Body of pancreas (tissue), 4 donors: ENCODE measurements at regions not wholly inside any gene's neighbourhood (a gene's known extent, or its start where the extent isn't known, plus 50 kb on each side); places are given as distances from the start of the nearest gene placed in this dataset.

ENCODE experiments used
- ATAC-seq: fragments of 150-250 bp; one replicate; pipeline ENCODE4 v1.9.1; 2016
- DNase-seq, 4 donors: peaks; one replicate each; pipeline ENCODE4 v3.0.0-alpha.2; 2019
- H3K27ac ChIP-seq, 4 donors: fragments of 200-600 bp; sonication (generic); 1 replicate in 3 of 4; 2 replicates in 1 of 4; pipeline versions ENCODE4 v1.5.1 to v1.6.1; 2016 to 2019; ENCODE audit warnings: mild to moderate bottlenecking in 1 of 4, mixed read lengths in 1 of 4, moderate library complexity in 1 of 4
- H3K27me3 ChIP-seq, 2 donors: fragments of 200-600 bp; sonication (generic); one replicate each; pipeline ENCODE4 v1.6.0; 2016; ENCODE audit warnings: mild to moderate bottlenecking in 1 of 2
- H3K36me3 ChIP-seq, 2 donors: fragments of 200-600 bp; sonication (generic); replicated peaks in 1 of 2; 2 replicates each; pipeline ENCODE4 v1.5.1; 2016; ENCODE audit warnings: low read depth in 2 of 2; ENCODE audit not compliant: insufficient read depth in 1 of 2
- H3K4me1 ChIP-seq: fragments of 200-600 bp; sonication (generic); one replicate; pipeline ENCODE4 v1.6.0; 2016
- H3K4me3 ChIP-seq, 2 donors: fragments of 200-600 bp; sonication (generic); 1 replicate in 1 of 2; 2 replicates in 1 of 2; pipeline ENCODE4 v1.5.1; 2016 to 2019
- H3K9me3 ChIP-seq, 3 donors: fragments of 200-600 bp; sonication (generic); 1 replicate in 2 of 3; 2 replicates in 1 of 3; pipeline ENCODE4 v1.5.1; 2016
- CTCF ChIP-seq, 7 experiments: fragments of 450-650 bp in 4 of 7; fragments of 200-600 bp in 3 of 7; sonication (generic) in 3 of 7; IDR thresholded peaks; one replicate each; pipeline ENCODE4 v1.5.1; 2016 to 2019; ENCODE audit warnings: antibody characterized with exemption in 7 of 7
- POLR2A ChIP-seq, 3 donors: fragments of 450-650 bp; IDR thresholded peaks; one replicate each; pipeline ENCODE4 v1.6.1; 2016; ENCODE audit warnings: antibody characterized with exemption in 3 of 3, mild to moderate bottlenecking in 2 of 3
- WGBS, 2 donors: methylation state at CpG; one replicate each; pipeline ENCODE4 v1.1.5; 2017; 5-methylcytosine and 5-hydroxymethylcytosine counted together
- intact Hi-C: fragments of 100-400 bp; cut with DNase I; formaldehyde crosslinking; loops from one replicate; pipeline ENCODE4 v1.15.1; 2023

- DNase-seq, result no peak
- H3K27ac ChIP-seq, result no peak overlapping the region
- no peak for TF ChIP-seq POLR2A (IDR thresholded peaks at IDR 0.05)
- no peak for TF ChIP-seq CTCF (IDR thresholded peaks at IDR 0.05)
- no peak overlapping the region for H3K4me3 ChIP-seq
- intact Hi-C loops, result no loop called here
- WGBS, 2 donors, result 37 to 38% methylated on average over 6 of the region's 6 CpGs
- H3K9me3 ChIP-seq, result no peaks in the 10 kb centered on the region
- H3K36me3 ChIP-seq, result no peaks in the 10 kb centered on the region
- H3K27me3 ChIP-seq, result no peaks in the 10 kb centered on the region
- H3K4me1 ChIP-seq, result no peaks in the 10 kb centered on the region
- no peak for ATAC-seq
These were observed 341.9 kb upstream of the PIK3C3 start for GRCh38 chr18:41613003-41613609.

GRCh38 chr18:41604964-41605363, 350.1 kb upstream of the PIK3C3 start:
- DNase-seq, result no peak
- H3K4me1 ChIP-seq, result no peaks in the 10 kb centered on the region

GRCh38 chr18:41602034-41602433, 353.0 kb upstream of the PIK3C3 start:
- no peak overlapping the region for H3K27ac ChIP-seq

More at GRCh38 chr18:41604964-41605363, 350.1 kb upstream of the PIK3C3 start:
- Histone ChIP-seq H3K27ac (no peak overlapping the region), H3K9me3 (no peaks in the 10 kb centered on the region), H3K4me3 (no peak overlapping the region), H3K36me3 (no peaks in the 10 kb centered on the region), H3K27me3 (no peaks in the 10 kb centered on the region)
- ATAC-seq, result no peak
- intact Hi-C loops, result no loop called here
- TF ChIP-seq CTCF (IDR thresholded peaks at IDR 0.05) (no peak), POLR2A (IDR thresholded peaks at IDR 0.05) (no peak)
- WGBS, 2 donors, result 47 to 61% methylated on average over 5 of the region's 5 CpGs

GRCh38 chr18:41600693-41601391, 354.2 kb upstream of the PIK3C3 start:
- ATAC-seq (no peak), DNase-seq (no peak)
- intact Hi-C loops, result no loop called here
- TF ChIP-seq POLR2A (IDR thresholded peaks at IDR 0.05) (no peak), CTCF (IDR thresholded peaks at IDR 0.05) (no peak)
- Histone ChIP-seq H3K27me3 (no peaks in the 10 kb centered on the region), H3K36me3 (no peaks in the 10 kb centered on the region), H3K4me3 (no peak overlapping the region), H3K27ac (no peak overlapping the region), H3K9me3 (no peaks in the 10 kb centered on the region), H3K4me1 (no peaks in the 10 kb centered on the region)
- WGBS, 2 donors, result 56 to 62% methylated on average over 3 of the region's 3 CpGs

More at GRCh38 chr18:41602034-41602433, 353.0 kb upstream of the PIK3C3 start:
- 62 to 66% methylated on average over 4 of the region's 4 CpGs for WGBS, 2 donors
- Histone ChIP-seq H3K36me3 (no peaks in the 10 kb centered on the region), H3K9me3 (no peaks in the 10 kb centered on the region), H3K27me3 (no peaks in the 10 kb centered on the region), H3K4me3 (no peak overlapping the region), H3K4me1 (no peaks in the 10 kb centered on the region)
- DNase-seq (no peak), ATAC-seq (no peak)
- TF ChIP-seq POLR2A (IDR thresholded peaks at IDR 0.05) (no peak), CTCF (IDR thresholded peaks at IDR 0.05) (no peak)
- intact Hi-C loops, result no loop called here

- H3K36me3 ChIP-seq, result no peaks in the 10 kb centered on the region
- DNase-seq (no peak), ATAC-seq (no peak)
- intact Hi-C loops, result no loop called here
- no peak overlapping the region for H3K27ac ChIP-seq
- no peak overlapping the region for H3K4me3 ChIP-seq
- WGBS, 2 donors, result 63 to 67% methylated on average over 3 of the region's 3 CpGs
- no peaks in the 10 kb centered on the region for H3K4me1 ChIP-seq
- TF ChIP-seq POLR2A (IDR thresholded peaks at IDR 0.05) (no peak), CTCF (IDR thresholded peaks at IDR 0.05) (no peak)
- H3K27me3 ChIP-seq, result no peaks in the 10 kb centered on the region
- H3K9me3 ChIP-seq, result no peaks in the 10 kb centered on the region
These were observed 355.6 kb upstream of the PIK3C3 start for GRCh38 chr18:41599466-41599865.
